ENCODE measurements at regions not wholly inside any gene's neighbourhood (a gene's known extent, or its start where the extent isn't known, plus 50 kb on each side); places are given as distances from the start of the nearest gene placed in this dataset.

- no peak for TF ChIP-seq CTCF (IDR thresholded peaks at IDR 0.05; ENCODE audit: control insufficient read depth, extremely low read depth, insufficient read depth)
- DNase-seq (ENCODE audit: low read depth), result no peak
- H3K4me3 ChIP-seq (ENCODE audit: low read depth, low read length), result no peak overlapping the region
Measured at GRCh38 chr2:221002101-221002685, 569.9 kb downstream of the EPHA4 start.

- H3K4me3 ChIP-seq (ENCODE audit: low read depth, low read length), result no peak overlapping the region
- DNase-seq (ENCODE audit: low read depth), result no peak
- no peak for TF ChIP-seq CTCF (IDR thresholded peaks at IDR 0.05; ENCODE audit: control insufficient read depth, extremely low read depth, insufficient read depth)
Measured at GRCh38 chr2:221005338-221005737, 566.8 kb downstream of the EPHA4 start.

GRCh38 chr2:221006084-221006483 is 566.0 kb downstream of the EPHA4 start:
- H3K4me3 ChIP-seq (ENCODE audit: low read depth, low read length), result no peak overlapping the region
- no peak for TF ChIP-seq CTCF (IDR thresholded peaks at IDR 0.05; ENCODE audit: control insufficient read depth, extremely low read depth, insufficient read depth)
- DNase-seq (ENCODE audit: low read depth), result no peak

DNA sequence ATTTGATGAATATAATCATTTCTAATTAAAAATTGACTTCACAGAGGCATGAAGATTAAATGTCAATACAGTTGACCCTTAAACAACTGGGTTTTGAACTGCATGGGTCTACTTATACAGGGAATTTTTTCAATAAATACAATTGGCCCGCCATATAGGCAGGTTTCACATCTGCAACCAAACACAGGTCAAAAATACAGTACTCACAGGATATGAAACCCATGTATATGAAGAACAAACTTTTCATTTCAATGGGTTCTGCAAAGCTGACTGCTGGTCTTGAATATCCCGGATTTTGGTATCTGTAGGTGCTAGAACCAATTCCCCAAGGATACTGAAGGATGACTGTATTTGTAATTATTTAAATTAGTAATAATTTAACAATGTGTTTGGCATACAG is 555.6 kb downstream of the EPHA4 start:
- TF ChIP-seq CTCF (IDR thresholded peaks at IDR 0.05; ENCODE audit: control insufficient read depth, extremely low read depth, insufficient read depth), result no peak
- no peak overlapping the region for H3K4me3 ChIP-seq (ENCODE audit: low read depth, low read length)
- no peak for DNase-seq (ENCODE audit: low read depth)

DNA sequence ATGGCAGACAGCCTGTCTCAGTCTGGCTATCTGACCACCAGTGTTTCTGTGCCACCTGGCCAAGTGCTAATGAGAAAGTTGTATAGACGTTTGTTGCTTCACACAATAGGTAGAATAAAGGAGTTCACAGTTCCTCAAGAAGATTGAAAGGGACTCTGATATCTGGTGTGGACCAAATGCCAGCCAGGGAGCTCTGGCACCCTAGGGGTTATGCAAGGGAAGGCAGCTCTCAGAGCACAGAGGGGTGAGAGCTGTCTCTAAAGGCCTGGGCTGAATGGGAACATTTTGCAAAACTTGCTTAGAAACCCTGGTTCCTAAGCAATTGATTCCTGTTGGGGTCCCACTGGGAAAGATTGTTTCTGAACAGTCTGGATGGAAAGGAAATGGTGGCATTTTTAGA is 553.8 kb downstream of the EPHA4 start:
- no peak for TF ChIP-seq CTCF (IDR thresholded peaks at IDR 0.05; ENCODE audit: control insufficient read depth, extremely low read depth, insufficient read depth)
- H3K4me3 ChIP-seq (ENCODE audit: low read depth, low read length), result no peak overlapping the region
- DNase-seq (ENCODE audit: low read depth), result no peak

- TF ChIP-seq CTCF (IDR thresholded peaks at IDR 0.05; ENCODE audit: control insufficient read depth, extremely low read depth, insufficient read depth), result no peak
- DNase-seq (ENCODE audit: low read depth), result no peak
- no peak overlapping the region for H3K4me3 ChIP-seq (ENCODE audit: low read depth, low read length)
Measured at GRCh38 chr2:221019668-221020067, 552.4 kb downstream of the EPHA4 start.

GRCh38 chr2:221022554-221022953 is 549.5 kb downstream of the EPHA4 start:
- no peak for TF ChIP-seq CTCF (IDR thresholded peaks at IDR 0.05; ENCODE audit: control insufficient read depth, extremely low read depth, insufficient read depth)
- no peak overlapping the region for H3K4me3 ChIP-seq (ENCODE audit: low read depth, low read length)
- DNase-seq (ENCODE audit: low read depth), result no peak

Data from LNCaP clone FGC (cell line).